NCI-H2227 treated with DMSO at 0.1 percent for 48 hours (cell line): ENCODE measurements at regions not wholly inside any gene's neighbourhood (a gene's known extent, or its start where the extent isn't known, plus 50 kb on each side); places are given as distances from the start of the nearest gene placed in this dataset.

Source experiments
- DNase-seq: peaks from one replicate; lab custom pipeline; 2025; lab: John Stamatoyannopoulos, UW

DNA sequence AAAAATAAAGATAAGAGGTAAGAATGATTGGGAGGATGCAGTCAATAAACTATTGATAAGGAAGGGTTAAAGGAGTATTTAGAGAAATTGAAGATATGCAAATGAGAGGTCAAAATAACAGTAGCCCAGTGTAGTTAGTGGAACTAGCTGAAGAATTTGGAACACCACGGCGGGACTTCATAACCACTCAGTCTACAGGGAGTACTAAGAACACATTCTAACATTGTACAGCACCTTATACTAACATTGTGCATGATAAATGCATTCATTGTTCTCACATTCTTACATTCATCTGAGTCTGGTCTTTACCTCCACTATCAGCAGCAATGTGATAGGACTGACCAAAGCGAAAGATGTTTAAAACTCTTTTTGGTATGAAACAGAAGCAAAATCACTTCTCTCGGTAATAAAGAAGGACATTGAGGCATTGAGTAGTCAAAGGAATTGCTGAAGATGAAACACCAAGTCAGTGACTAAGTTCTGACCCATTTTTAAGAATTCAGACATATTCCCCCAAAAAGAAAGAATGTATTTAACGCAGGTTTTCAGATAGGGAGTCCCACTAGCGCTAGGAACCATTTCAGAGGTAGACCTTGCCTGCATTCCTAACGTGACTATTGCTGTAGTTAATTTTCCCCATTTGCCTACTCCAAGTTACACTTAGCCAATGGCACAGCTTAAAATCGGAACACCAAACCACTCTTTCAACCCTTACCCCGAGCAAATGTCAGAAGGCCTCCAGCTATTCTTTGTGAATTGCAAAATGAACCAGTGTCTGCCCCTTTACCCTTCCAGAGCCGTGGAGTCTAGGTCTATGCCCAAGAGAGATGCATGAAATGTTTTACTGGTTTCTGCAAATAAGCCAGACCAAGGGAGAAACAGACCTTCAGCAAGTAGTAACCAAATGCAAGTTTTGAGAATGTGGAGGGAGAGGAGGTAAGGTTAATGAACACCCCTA is 108.8 kb upstream of the IRF2BP2 start:
- DNase-seq: no peak

DNA sequence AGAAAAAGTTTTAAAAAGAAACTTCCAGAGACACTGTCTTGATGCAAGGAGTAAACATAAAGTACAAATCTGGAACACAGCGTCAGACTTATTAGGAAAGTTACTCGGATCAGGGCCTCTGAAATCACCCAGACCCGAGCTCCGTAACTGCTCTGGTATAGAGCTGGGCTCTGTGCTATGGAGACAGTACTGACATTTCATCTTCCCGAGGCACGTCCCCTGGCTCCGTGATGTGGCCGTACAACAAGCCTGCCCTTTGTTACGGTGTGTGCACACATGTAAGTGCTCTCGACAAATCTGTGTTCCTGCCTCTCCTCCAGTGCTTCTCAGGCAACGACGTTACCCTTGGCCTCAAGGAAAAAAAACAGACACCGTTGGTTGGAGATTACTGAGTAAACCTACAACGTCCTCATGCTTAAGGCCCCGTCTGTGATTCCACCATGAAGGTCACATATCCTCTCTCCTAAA is 107.0 kb upstream of the IRF2BP2 start:
- no peak for DNase-seq

GRCh38 chr1:234715252-234716014 is 105.5 kb upstream of the IRF2BP2 start:
- peak; percentile 41 for DNase-seq

GRCh38 chr1:234713859-234714258 is 103.9 kb upstream of the IRF2BP2 start:
- no peak for DNase-seq

DNA sequence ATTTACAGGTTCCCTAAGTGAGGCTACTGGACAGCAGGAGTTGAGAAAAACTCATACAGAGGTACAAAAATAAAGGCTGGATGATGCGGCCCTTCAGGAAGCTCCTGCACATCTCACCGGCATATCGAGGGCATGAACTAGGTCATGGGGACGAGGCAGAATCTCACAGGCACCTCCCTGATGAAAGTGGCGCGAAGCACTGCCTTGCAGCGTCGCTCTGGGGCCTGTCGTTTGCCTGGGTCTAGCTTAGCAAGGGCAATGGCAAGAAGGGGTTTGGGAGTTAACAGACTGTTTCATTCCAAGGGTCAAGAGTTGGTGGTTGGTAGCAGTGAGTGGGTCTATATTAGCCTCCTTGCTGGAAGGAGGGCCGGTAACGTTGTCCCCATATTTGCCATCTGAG is 103.5 kb upstream of the IRF2BP2 start:
- no peak for DNase-seq

GRCh38 chr1:234712891-234713305 is 102.9 kb upstream of the IRF2BP2 start:
- no peak for DNase-seq

DNA sequence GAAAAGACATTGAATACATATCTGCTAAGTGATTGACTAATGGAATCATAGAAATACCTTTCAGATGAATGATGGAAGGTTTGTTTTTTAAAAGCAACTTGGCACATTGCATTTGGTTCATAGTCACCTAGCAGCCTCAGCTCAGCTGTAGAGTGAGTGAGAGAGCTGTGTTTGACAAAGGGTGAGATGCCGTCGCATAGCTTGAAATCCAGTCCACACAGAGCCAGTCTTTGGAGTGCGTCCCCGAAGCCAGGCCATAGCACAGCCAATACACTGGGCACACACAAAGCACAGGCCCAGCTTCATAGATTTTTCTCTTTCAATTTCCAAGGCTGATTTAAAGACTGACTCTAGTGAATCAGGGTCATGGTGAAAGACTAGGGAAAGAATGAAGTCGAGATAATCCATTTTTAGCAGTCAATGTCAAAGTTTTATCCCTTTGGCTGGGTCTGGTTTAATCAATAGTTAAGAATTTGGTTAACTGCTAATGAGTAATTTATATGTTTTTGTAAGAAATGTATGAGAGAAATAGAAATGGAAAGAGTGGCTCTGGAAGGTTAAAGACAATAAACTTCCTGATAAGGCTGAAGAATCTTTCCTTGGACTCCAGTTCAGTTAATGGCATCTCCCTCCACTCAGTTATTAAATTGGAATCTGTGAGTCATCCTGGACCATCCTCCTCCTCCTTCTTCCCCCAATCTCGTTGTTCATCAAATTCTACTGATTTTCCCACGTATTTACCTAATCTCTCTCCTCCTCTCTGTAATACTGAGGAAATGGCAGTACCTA is 101.2 kb upstream of the IRF2BP2 start:
- DNase-seq: no peak

DNA sequence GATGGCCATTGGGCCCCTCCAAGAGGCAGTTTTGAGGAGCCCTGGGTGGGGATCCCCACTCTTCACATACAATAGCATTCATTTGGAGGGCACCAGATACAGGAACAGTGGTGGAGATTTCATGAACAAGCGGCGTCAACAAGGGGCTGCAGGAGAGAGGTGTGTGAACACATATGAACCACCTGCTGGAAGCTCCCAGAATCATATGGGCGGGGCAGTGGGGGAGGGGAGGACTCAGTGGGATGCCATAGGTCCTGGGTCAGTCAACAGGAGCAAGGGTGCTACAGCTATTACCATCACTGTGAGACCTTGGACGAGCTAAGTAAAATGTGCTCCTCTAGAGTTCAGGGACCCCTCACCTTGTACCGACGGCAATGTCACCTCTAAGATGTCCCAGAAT is 100.4 kb upstream of the IRF2BP2 start:
- DNase-seq: no peak

DNA sequence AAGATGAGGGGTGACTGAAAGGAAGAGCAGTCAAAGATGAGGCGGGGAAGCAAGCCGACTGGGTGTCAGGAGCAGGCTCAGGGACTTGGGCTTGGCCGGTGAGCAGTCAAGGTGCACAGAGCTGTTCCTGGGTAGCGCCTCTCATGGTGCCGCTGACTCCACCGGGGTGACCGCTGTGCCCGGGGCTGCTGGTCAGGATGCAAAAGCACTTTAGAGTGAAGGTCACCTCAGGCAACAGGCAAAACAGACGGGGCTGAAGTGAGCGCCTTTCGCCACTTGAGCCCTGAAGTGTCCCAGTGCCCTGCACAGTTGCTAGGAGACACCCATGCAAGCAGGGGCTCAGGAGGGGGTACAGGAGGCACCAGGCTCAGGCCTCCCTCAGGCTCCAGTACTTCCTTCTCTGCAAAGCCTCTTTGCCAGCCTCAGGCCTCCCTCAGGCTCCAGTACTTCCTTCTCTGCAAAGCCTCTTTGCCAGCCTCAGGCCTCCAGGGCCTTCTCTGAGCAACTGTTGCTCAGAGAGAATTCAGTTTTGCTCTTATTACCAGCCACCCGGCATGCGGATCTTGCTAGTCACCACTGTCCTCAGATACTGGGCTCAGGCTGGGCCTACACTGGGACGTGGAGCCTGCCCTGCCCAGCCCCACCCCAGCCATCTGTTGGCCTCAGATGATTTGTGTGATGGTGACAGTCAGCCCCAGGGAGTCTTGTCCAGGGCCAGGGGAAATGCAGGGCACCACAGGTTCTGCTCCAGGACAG is 99.7 kb upstream of the IRF2BP2 start:
- no peak for DNase-seq

GRCh38 chr1:234708700-234709395 is 98.9 kb upstream of the IRF2BP2 start:
- DNase-seq: no peak

DNA sequence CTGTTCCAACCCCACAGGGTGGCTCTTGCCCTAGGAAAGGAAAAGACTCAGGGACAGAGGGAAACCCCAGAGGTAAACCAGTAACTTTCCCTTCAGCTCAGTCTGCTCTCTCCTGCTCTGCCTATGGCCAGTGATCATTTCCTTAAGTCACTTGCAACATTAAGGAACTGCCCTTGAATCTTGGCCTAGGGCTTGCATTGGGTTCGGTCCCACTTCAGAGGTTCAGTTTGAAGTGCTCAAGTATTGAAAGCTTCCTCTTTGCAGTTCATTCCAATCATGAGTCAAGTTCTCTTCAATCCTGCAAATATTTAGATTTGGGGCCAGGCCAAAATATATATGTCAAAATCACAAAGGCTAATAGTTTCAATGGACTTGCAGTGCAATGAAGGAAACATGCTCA is 97.7 kb upstream of the IRF2BP2 start:
- DNase-seq: no peak

DNA sequence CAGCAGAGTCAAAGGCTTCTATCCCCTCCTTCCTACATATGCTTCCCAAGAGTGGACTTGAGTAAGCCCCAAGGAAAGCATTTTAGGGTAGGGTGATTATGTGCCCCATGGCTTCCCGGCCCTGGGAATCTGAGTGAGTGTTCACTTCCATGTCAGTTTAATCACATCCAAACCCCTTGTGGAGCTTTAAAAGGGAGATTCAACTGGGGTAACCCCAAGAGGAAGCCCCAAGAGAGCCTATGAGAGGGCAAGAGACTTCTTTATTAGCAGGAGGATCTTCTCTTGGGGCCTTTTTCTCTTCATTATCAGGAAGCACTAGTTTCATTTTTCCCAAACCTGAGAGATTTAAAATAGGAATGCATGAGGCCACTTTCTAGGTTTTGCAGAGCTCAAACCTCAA is 97.0 kb upstream of the IRF2BP2 start:
- DNase-seq: no peak

GRCh38 chr1:234706199-234706598 is 96.2 kb upstream of the IRF2BP2 start:
- DNase-seq: no peak

DNA sequence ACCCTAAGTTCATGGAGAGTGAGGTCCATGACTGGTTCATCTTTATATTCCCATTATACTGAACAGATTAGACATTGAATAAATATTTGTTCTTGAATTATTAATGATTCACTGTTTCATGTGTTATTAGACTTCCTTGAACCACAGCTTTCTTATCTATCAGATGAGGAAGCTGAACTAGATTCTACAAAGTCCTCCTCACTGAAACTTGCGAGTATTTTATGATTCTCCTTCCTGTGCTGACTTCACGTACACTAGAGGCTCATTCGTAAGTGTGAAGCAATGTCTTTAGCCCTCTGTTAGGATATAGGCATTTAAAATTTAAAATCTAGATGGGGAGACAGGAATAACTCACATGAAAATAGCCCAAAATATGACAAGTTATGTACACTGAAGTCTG is 95.6 kb upstream of the IRF2BP2 start:
- no peak for DNase-seq

DNA sequence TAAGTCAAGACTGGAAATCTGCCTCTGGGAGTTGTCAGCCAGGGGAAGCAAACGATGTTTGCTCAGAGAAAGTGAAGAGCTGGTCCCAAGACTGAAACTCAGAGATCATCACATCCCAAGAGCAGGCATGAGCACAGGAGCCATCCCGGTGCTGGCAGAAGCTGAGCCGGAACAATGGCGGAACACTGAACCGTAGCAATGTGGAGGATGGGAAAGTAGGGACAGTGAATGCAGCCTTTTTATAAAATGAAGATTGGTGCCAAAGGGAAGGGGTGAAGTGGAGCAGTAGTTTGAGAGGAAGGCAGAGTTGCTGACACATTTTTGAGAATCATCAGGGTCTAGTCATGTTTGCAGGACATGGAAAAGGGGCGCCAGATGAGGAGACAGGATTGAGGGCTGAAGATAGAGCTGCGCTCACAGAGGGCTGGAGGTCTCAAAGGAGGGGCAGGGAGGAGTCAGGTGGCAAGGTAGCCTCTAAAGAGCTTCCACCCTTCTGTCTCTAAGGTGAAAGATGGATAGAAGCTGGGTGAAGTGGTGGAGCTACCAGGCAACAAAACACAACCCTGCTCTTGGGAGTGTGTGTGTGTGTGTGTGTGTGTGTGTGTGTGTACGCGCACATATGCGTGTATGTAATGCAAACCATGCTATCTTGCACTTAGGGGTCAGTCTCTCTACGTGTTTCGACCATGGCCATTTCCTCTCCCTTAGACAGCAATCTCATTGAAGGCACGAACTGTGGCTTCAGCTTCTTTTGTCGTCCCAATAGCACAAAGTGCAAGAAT is 94.3 kb upstream of the IRF2BP2 start:
- no peak for DNase-seq

GRCh38 chr1:234702342-234703000 is 92.5 kb upstream of the IRF2BP2 start:
- DNase-seq: no peak

GRCh38 chr1:234701737-234702341 is 91.9 kb upstream of the IRF2BP2 start:
- no peak for DNase-seq

GRCh38 chr1:234699795-234700665 is 90.1 kb upstream of the IRF2BP2 start:
- DNase-seq: peak; percentile 26
